Left forelimb (tissue), 1 donor: ENCODE measurements at regions not wholly inside any gene's neighbourhood (a gene's known extent, or its start where the extent isn't known, plus 50 kb on each side); places are given as distances from the start of the nearest gene placed in this dataset.

Experiments used
- DNase-seq: peaks from one replicate; pipeline ENCODE4 v3.0.0-alpha.2; 2018; ENCODE audit warnings: low spot score

DNA sequence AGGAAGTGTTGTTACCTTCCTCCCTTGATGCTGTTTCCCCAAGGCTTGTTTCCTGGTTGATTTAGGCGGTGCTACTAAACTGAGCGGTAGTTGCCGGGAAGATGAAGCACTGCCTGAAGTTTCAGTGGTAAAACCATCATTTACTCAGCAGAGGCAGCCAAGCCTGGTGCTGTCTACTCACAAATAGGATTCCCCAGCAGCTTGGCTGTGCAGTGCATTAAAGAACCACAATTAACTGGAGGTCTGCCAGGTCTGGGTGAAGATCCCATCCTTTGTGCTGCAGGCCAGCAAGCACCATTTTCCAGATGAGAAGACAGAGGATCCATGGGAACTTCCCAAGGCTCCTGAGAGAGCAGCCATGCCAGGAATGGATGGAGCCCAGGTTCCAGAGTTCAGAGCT lies 231.9 kb upstream of the E2F8 start:
- DNase-seq = no peak

DNA sequence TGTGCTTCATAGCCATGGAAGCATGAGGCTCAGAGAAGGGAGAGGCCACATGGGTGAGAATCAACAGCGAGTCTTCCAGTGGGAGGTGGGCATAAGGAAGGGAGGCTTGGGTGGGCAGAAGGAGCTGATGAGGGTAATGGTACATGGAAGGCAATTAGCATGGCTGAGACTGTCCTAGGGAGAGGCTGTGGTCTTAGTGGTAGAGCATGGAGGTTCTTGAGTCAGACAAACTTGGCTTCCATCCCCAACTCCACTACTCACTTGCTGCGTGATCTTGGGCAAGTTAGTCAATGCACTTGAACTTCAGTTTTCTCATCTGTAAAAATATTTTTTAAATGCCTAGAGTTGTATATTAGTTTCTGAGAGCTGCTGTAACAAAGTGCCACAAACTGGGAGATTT lies 227.2 kb upstream of the E2F8 start:
- DNase-seq = no peak

DNA sequence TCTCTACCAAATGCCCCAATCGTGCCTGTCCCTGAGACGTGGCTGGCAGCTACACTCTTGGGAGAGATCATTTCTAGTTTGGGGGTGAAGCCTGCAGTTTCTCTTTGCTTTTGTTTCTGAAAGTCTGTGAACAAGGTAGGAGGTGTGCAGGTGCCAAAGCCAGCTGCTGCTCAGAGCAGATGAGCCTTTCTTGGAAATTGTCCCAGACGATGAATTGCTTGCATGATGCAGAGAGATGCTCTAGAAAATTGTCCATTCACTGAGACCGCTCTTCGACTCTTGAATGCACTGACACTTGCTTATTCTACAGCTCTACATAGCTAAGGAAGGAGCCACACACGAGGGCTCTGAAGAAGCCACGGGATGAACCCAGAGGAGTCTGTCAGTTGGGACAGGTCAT lies 225.6 kb upstream of the E2F8 start:
- DNase-seq = no peak

DNA sequence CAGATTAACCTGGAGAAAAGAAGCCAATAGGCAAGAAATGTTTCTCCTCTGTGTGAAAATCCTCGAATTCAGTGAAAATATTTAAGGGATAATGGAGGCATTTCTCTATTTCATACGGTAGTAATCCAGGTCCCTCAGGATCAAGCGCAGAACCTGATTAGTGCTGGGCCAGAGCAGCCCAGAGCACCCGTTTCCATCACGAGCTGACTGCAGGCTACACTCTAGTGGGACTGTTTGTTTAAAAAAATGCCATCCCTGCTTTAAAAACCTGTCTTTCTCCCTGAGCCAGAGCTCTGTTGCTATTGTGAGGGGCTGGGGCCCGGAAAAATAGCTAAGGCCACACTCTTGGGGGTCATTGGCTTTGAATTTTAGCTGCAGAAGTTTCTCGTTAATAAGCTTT lies 223.2 kb upstream of the E2F8 start:
- DNase-seq = no peak

DNA sequence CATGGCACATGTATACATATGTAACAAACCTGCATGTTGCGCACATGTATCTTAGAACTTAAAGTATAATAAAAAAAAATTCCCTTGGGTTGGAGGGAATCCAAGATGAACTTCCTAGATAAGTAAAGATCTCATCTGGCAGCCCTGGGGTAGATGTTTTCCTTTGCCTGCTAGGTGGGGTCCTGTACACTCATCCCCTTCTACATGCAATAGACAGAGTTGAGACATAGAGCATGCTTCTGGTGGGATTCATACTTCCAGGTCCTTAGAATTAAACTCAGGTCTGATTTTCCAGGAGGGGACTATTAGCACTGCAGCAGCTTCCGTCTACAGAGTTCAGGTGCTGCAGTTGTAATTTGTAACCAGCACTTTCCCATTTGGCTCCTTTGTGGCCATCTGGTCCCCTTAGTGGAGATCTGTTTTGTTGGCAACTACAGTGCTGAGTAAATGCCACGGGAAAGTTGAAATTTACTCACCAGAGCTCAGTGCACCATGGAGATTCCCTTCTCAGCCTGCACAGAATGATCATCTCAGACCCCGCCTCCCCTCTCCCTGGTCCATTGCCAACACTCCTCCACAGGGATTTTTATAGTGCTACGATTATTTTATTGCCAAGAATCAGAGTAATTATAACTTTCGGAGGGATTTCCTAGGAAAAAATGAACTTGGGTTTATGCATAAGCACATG lies 220.1 kb upstream of the E2F8 start:
- no peak for DNase-seq

DNA sequence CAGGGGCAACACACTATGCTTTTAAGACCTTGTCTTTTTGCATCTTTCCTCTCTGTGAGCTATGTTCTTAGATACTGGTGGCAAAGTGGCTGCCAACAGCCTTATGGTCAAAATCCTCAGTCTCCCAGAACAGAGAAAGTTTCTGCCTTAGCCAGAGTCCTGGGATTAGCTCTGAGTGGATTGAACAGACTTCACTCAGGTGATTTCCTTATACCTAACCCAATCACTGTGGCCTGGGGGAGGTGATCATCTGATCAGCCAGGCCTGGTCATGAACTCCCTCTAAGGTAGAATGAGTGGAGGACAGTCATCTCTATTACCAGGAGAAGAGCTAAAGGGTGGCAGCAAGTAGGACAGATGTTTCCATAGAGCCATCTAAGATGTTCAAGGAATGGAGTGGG lies 218.5 kb upstream of the E2F8 start:
- no peak for DNase-seq

DNA sequence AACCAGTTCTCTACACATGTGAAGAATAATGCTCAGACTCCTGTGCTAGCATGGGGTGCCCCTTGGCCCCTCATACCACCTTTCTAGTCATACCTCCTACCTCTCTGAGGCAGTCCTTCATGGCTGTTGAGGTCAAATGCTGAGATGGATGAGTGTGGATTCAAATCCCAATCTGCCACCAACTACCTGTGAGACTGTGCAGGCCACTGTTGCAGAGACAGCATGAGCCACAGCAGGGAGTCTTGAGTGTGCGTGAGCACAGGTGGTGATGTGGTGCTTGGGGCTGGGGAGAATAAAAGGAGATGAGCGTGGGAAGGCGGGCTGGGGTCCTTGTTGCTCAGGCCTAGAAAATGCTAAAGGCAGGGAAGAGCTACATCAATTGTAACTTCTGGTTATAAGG lies 218.0 kb upstream of the E2F8 start:
- DNase-seq = no peak

DNA sequence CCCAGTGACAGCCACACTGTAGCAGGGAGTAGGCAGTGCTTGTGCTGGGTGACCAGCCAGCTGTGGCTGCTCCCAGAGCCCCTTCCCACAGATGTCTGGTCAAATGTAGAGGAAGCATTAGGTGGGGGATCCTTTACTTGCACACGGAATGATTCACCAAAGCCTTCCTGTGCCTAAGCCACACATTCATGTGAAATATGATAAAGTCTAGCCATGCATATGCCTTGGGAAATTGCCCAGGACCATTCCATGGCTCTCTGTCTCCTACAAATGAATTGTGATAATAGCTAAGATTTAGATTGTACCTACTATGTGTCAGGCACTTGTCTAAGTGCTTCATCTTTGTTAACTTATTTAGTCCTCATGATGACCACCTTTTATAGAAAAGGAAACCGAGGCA lies 217.5 kb upstream of the E2F8 start:
- no peak for DNase-seq

DNA sequence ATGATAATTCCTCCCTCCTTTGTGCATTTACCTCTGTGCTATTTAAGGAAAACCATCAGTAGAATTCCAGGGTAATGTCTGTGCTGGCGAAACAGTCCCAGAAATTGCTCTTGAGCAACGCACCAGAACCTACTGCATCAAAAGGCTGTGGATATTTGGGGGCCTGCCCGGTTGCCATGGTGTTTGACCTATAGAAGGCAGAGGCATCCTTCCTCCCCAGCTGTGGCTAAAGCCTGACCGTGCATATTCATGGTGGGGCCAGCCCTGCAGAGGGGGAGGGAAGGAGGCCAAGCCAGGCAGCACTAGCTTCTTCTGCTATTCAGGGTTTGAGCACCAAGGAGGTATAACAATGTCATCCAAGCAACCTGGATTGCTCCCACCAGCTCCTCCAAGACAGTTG lies 215.0 kb upstream of the E2F8 start:
- no peak for DNase-seq

DNA sequence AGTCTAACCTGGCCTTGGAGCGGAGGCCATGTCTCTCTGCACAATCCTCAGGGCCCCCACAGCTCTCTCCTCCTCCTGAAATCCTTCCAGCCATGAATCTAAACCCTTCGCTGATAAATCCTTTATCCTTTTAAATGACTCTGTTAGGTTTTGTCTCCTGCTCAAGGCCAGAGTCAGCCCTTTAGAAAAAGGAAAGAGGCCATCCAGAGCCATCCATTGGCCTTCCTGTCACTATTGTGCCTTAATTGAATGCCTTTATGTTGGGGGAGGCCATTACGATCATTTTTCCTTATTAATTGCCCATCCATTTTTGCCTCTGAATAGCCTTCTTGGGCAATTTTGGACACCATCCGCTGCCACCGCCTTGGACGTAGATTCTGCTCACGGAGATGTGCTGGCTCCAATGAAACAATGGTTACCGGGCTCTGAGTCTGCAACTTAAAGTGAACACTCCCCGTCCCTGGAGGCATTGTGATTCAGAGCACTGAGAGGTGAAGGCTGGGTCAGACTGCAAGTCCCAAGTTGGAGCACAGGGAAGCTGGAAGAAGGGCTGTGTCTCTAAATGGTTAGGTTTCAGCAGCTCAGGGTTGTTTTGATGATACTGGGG lies 213.0 kb upstream of the E2F8 start:
- DNase-seq = no peak

DNA sequence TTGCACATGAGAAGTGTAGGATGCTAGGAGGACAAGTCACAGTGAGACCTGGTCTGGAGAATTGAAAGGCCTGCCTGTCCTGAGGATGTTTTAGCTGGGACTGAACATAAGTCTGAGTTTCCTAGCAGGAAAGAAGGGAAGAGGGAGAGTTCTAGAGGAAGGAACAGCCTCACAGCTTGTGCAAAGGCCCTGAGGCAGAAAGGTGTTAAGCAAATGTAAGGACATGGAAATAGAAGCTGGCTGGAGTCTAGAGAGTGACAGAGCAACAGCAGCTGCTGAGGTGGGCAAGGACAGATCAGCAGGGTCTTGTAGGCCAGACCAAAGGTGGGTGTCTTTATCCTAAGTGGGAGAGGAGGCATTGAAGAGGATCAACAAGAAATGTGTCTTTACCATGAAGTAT lies 210.9 kb upstream of the E2F8 start:
- no peak for DNase-seq

DNA sequence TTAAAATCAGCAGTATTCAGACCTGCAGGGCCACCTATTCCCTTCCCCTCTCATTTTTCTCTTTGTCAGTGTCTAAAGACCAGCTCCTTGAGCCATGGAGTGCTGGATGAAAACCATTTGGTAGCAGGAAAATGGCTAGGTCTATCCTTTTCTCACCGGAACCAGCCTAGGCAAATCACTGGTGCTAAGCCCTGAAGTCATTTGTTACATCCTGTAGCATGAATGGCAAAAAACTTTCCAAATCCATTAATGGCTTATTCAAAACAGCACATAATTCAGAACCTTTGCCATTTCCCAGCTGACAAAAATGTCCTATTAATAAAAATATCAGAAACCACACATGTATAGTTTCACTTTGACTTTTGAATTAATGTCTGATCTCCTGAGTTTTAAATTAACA lies 209.5 kb upstream of the E2F8 start:
- no peak for DNase-seq

DNA sequence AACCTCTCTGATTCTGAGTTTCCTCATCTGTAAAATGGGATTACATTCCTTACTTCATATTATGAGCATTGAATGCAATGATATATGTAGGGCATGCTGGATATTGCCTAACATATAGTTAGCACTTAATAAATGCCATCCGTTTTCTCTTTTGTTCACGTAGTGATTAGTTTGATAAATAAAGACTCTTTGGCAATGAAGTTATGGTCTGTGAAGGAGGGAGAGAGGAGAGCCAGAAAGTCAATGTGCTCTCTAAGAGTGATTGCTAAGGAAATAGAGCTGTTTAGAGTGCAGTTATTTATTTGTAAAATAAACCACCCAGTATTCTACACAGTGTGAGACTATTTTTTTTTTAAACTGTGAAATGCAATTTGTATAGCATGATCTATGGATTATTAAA lies 207.9 kb upstream of the E2F8 start:
- no peak for DNase-seq

DNA sequence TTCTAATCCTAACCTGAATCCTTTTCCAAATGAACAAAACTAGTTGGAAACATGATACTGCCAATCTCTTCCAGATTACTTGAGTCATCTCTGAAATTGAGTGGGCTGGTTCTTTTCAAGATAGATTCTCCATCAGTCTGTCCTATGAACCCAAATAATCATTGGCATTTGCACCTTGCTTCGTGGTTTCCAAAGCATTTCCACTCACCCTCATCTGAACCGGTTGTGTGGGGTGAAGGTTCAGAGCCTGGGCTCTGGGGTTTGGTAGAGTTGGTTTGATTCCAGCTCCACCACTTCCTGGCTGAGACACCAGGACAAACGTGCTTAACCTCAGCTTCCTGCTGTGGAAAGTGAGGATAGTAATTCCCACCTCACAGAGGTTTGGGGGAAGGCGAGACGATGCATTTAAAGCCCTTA lies 206.4 kb upstream of the E2F8 start:
- no peak for DNase-seq

DNA sequence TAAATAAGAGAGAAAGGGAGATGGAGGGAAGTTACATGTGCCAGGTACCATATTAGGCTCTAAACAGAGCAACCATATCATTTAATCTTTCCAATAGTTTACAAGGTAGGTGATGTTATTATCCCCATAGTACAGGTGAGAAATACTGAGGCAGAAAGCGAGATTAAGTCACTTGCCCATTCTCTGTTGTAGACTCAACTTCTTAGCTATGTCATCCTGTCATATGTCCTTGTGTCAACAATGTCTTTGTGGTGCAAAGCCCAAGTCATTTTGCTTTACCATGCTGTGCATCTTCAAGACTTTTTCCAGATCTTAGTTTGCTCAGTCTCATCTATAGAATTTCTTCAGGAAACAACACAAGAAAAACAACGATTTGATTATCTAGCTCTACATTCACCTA lies 205.0 kb upstream of the E2F8 start:
- no peak for DNase-seq

DNA sequence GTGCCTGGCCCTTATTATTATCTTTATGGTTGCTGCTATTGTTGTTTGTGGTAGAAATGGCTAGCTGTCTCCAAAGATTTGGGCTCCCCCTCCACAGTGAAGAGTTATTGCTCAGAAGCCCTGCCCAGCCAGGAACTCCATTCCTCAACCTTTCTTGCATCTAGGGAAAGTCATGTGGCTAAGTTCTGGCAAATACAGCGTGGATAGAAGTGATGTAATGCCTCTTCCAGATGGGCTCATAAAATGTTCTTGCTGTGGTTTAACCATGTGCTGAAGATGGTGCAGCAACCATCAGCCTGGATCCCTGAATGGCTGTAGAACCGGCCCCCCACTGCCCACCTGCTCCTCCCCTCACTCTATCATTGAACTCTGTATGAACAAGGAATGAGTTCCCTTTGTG lies 203.5 kb upstream of the E2F8 start:
- DNase-seq = no peak

DNA sequence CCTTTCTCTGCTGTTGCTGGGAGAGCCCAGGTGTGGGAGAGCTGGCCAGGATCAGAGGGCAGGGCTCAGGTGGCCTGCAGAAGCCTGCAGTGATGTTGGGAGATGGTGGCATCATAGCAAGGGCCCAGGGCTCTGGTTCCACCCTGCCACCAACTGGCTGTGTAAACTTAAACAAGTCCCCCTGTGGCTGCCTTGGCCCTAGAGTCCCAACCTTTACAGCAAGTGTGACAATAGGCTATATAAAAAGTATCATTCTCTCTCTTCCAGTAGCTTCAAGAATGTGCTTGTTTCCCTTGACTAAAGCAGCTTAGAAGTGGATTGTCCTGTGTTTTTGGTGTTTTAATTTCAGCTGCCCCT lies 201.8 kb upstream of the E2F8 start:
- no peak for DNase-seq

DNA sequence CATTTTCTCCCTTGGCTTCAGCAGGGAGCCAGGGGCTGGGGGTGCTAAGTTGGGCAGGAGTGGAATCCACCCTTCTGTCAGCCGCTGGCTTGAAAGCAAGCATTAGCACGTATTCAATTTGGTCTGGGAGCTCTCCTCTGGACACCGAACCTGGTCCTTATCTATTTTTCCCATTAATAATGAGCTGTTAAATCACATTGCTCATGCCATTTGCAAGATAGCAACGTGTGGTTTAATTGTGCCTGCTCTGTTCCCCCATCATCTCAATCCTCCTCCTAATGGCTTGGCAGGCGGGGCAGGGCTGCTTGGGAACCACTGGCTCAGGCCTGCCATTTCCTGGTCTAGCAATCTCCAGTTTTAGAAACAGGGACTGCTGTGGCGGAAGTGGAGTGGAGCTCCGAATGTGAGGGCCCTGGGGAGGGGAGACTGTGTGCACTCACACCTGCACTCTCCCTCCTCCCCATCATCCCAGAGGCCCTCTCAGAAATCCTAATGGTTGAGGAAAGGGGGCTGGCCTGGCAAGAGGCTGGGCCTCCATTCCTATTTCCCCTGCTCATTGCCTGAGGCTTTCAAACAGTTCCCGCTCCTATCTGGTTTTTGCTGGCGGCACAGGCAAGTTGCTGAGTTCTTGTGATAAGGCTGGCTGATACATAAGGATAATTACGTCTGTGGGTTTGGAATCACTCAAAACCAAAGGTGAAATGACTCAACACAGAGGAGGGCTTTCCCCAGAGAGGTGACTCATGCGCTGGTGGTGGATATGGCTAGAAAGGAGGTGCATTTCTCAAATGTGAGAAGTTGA lies 201.2 kb upstream of the E2F8 start:
- no peak for DNase-seq

DNA sequence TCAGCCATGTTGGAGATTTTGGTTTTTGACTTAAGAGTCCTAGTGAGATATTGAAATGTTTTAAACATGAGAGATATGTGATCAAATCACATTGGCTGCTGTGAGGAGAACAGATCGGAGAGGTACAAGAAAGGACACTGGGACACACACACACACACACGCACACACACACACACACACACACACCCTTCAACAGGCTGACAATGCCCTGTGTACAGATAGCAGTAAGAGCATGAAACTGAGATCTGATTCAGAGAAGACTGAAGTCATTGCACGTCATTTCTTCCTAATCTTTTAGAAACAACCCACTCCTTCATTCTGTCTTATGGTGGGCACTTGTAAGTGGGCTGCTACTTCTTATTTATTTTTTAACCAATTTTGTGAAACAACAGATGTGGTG lies 200.5 kb upstream of the E2F8 start:
- no peak for DNase-seq

DNA sequence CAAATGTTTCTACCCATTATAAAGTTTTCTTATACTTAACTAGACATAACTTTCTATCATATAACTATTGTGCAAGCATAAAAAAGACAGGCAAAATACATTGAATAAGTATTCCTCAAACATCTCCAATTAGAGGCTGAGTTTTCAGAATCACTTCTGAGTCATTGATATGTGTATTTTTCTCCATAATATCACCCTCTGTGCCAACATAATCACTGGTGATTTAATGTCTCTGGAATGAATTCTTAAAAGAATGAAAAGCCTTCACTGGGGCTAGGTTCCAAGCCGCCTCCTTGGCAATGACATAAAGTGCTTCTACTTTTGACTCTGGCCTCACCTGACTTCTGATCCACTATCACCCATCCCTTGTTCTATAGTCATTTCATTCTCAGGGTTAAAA lies 197.0 kb upstream of the E2F8 start:
- no peak for DNase-seq

DNA sequence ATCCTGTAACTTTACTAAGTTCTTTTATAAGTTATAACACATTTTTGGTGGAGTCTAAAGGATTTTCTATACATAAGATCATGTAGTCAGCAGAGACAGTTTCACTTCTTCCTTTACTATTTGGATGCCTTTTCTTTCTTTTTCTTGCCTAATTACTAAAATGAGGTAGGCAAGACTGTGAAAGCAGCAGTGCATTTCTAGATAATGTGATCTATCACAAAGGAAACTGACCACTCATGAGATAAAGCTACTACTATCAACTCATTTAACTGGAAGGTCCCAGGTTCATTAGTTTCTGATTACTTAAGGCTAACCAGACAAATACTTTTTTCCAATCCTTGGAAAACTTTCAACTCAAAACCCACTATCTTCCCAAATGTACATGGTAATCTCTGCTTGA lies 196.2 kb upstream of the E2F8 start:
- DNase-seq = no peak

DNA sequence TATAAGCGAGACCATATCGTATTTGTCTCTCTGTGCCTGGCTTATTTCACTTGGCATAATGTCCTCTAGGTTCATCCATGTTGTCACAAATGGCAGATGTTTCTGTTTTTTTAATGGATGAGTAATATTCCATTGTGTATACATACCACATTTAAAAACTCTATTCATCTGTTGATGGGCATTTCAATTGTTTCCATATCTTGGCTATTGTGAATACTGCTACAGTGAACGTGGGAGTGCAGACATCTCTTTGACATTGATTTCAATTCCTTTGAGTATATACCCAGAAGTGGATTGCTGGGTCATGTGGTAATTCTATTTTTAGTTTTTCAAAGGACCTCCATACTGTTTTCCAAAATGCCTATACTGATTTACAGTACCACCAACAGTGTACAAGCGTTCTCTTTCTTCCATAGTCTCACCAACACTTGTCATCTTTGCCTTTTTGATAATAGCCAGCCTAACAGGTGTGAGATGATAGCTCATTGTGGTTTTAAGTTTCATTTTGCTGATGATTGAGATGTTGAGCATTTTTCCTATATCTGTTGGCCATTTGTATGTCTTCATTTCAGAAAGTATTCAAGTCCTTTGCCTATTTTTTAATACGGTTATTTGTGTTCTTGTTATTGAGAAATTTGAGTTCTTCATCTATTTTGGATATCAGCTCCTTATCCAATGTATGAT lies 194.7 kb upstream of the E2F8 start:
- no peak for DNase-seq

DNA sequence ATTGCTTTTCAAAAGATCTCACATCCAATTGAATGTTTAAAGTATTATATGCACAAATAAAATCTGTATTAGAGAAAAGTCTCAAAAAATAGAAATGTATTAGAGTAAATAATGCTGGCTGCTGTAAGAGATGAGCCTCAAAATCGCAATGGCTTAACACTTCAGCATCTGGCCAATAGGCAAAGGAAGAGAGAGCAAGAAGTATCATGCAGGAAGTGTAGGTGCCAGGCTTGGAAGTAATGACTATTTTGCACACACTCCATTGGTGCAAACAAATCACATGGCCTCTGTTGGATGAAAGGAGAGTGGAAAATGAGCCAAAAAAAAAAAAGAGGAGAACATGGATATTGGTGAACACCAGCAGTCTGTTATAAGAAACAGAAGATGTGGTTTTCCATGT lies 193.0 kb upstream of the E2F8 start:
- DNase-seq = no peak
